Right cardiac atrium (tissue), 5 donors: ENCODE measurements at regions not wholly inside any gene's neighbourhood (a gene's known extent, or its start where the extent isn't known, plus 50 kb on each side); places are given as distances from the start of the nearest gene placed in this dataset.
"Not testable (repeated sequence)": the region's sequence is repeated elsewhere in the genome, so short reads cannot be mapped to it uniquely, and the experiment has no call there.

Experiments
- ATAC-seq, 2 donors: fragments of 200-7000 bp; cut with Tn5 transposase; one replicate each; pipeline versions ENCODE4 v1.8.0 to v1.9.1; 2020; ENCODE audit warnings: moderate library complexity in 2 of 2, mild to moderate bottlenecking in 1 of 2
- DNase-seq, 3 donors: peaks; one replicate each; pipeline ENCODE4 v3.0.0-alpha.2; 2020
- H3K27ac ChIP-seq: one replicate; pipeline ENCODE4 v1.5.1; 2013; ENCODE audit warnings: mild to moderate bottlenecking, low read length, control low read depth, moderate library complexity
- H3K27me3 ChIP-seq: one replicate; pipeline ENCODE4 v1.6.1; 2013; ENCODE audit not compliant: control insufficient read depth, insufficient read depth
- H3K4me1 ChIP-seq: one replicate; pipeline ENCODE4 v1.6.1; 2013; ENCODE audit warnings: low read length; ENCODE audit not compliant: control insufficient read depth, insufficient read depth
- H3K4me3 ChIP-seq: one replicate; pipeline ENCODE4 v1.5.1; 2013; ENCODE audit warnings: low read length, control low read depth
- H3K9me3 ChIP-seq: one replicate; pipeline ENCODE4 v1.6.1; 2013; ENCODE audit warnings: low read length; ENCODE audit not compliant: control insufficient read depth
- WGBS: extraction: QIAGEN DNeasy Blood & Tissue Kit; methylation state at CpG from one replicate; pipeline ENCODE4 v1.1.7; 2013; 5-methylcytosine and 5-hydroxymethylcytosine counted together
- intact Hi-C, 4 donors: fragments of 100-400 bp; cut with DNase I; formaldehyde crosslinking; loops; one replicate each; pipeline versions ENCODE4 v1.11.0 to v1.14.0; 2022 to 2023
- donor health status: healthy with polysubstance abuse.
- donor health status: DM: no; HTN: yes; CAD: no.
- donor health status: DM: no; HTN: no; CAD: no.
- donor health status: DM: no; HTN: yes; CAD: no; lungs with severe emphysema.
- donor health status: DM: yes; HTN: yes; CAD: no.

DNA sequence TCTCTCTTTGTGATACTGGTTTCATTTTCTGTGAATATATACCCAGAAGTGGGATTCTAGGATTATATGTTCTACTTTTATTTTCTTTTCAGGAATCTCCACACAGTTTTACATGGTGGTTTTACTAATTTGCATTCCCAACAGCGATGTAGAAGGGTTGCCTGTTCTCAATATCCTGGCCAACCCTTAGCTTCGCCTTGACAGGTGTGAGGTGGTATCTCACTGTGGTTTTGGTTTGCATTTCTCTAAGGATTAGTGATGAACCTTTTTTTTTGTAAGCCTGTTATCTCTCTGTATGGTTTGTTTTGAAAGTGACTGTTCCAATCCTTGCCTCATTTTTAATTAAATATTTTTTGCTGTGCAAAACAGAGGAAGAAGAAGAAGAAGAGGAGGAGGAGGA, 937.7 kb downstream of the CDH8 start:
- ATAC-seq, result no peak
- 65% methylated on average over 2 of the region's 2 CpGs for WGBS
- no peak overlapping the region for H3K4me3 ChIP-seq
- intact Hi-C loops, result no loop called here
- H3K4me1 ChIP-seq, result no peaks in the 10 kb centered on the region
- H3K27ac ChIP-seq, result no peak overlapping the region
- H3K27me3 ChIP-seq, result no peaks in the 10 kb centered on the region
- no peak for DNase-seq
- H3K9me3 ChIP-seq, result no peaks in the 10 kb centered on the region

DNA sequence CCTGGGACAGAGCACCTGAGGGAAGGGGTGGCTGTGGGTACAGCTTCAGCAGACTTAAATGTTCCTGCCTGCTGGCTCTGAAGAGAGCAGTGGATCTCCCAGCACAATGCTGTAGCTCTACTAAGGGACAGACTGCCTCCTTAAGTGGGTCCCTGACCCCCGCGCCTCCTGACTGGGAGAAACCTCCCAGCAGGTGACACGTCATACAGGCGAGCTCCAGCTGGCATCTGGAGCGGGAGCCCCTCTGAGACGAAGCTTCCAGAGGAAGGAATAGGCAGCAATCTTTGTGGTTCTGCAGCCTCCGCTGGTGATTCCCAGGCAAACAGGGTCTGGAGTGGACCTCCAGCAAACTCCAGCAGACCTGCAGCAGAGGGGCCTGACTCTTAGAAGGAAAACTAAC, 944.9 kb downstream of the CDH8 start:
- DNase-seq, result peak in 1 of 3 donors; percentile 21
- H3K27me3 ChIP-seq, H3K4me1 ChIP-seq, H3K27ac ChIP-seq, H3K9me3 ChIP-seq, H3K4me3 ChIP-seq, intact Hi-C loops, ATAC-seq: not testable (repeated sequence)
- 83% methylated on average over 7 of the region's 7 CpGs for WGBS

DNA sequence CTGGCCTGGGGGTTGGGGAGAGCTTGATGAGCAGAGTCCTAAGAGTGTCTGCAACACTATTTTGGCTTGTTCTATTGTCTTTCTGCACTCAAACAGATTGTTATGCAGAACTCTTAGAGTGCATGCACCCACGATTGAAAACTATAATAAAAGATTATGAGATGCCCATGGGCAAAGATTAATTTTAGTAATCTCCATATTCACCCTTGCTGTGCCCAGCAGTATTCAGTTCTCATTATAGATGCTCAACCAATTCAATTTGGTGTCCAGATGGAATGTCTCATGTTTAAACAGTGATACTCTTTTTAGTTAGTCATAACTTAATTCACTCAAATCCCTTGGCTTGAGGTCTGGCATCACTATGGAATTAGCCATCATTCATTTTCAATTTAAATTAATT, 952.5 kb downstream of the CDH8 start:
- no peaks in the 10 kb centered on the region for H3K9me3 ChIP-seq
- H3K27ac ChIP-seq, result no peak overlapping the region
- no peaks in the 10 kb centered on the region for H3K27me3 ChIP-seq
- intact Hi-C loops, result no loop called here
- 48% methylated on average over 1 of the region's 1 CpG for WGBS
- H3K4me1 ChIP-seq, result no peaks in the 10 kb centered on the region
- ATAC-seq (no peak), DNase-seq (no peak)
- H3K4me3 ChIP-seq, result no peak overlapping the region

DNA sequence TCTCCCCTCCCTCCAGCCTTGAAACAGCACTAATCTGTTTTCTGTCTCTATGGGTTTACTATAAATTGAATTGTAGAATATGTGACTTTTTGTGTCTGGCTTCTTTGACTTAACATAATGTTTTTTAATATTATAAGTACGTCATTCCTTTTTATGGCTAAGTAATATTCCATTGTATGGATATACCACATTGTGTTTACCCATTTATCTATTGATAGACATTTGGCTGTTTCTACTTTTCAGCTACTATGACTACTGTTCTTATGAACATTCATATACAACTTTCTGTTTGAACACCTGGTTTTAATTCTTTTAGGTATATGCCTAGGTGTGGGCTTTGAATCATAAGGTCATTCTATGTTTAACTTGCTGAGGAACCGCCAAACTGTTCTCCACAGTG, 961.9 kb downstream of the CDH8 start:
- H3K4me3 ChIP-seq, result no peak overlapping the region
- H3K9me3 ChIP-seq, result no peaks in the 10 kb centered on the region
- H3K4me1 ChIP-seq, result no peaks in the 10 kb centered on the region
- intact Hi-C loops, result no loop called here
- no peak overlapping the region for H3K27ac ChIP-seq
- no peak for DNase-seq
- 72% methylated on average over 2 of the region's 2 CpGs for WGBS
- ATAC-seq, result no peak
- H3K27me3 ChIP-seq, result no peaks in the 10 kb centered on the region

DNA sequence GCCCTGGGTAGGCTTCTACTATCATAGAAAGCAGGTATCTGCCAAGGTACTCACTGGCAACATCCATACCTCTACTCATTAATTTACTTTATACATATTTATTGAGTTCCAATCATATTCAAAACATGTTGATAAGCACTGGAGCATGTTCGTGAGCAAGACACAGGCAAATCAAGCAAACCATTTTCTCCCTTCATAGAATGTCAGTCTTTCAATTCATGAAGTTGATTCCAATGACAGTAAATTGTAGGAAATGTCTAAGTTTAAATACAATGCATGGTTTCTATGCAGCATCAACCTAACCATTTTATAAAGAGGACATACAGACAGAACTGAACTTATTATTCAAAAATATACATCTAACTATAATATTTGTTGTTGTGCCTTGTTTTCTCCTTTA, 978.6 kb downstream of the CDH8 start:
- no peaks in the 10 kb centered on the region for H3K27me3 ChIP-seq
- WGBS, result 56% methylated on average over 1 of the region's 1 CpG
- ATAC-seq (no peak), DNase-seq (no peak)
- H3K4me1 ChIP-seq, result no peaks in the 10 kb centered on the region
- H3K27ac ChIP-seq, result no peak overlapping the region
- no peaks in the 10 kb centered on the region for H3K9me3 ChIP-seq
- no peak overlapping the region for H3K4me3 ChIP-seq
- intact Hi-C loops, result no loop called here

DNA sequence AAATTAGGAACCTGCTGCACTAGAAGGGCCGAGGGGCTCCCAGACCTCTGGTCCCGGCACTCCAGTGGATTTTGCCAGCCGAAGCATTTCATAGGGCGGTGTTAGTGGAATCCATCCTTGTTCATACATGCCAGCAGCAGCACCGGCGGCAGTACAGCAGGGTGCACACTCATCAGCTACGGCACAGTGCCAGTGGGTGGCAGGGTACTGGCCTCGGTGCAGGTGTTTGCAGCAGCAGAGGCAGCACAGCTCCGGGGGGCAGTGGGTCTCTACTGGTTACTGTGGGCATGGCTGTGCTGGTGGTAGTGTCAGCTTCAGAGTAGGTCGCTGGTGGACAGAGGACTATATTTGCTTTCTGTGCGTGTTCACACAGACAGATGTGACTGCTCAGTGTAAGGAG, 985.7 kb downstream of the CDH8 start:
- WGBS, result 79% methylated on average over 11 of the region's 11 CpGs
- H3K4me1 ChIP-seq, result no peaks in the 10 kb centered on the region
- no peak overlapping the region for H3K27ac ChIP-seq
- ATAC-seq, result no peak
- H3K4me3 ChIP-seq, result no peak overlapping the region
- no peaks in the 10 kb centered on the region for H3K27me3 ChIP-seq
- intact Hi-C loops, result no loop called here
- no peaks in the 10 kb centered on the region for H3K9me3 ChIP-seq
- peak in 1 of 3 donors; percentile 40 for DNase-seq

DNA sequence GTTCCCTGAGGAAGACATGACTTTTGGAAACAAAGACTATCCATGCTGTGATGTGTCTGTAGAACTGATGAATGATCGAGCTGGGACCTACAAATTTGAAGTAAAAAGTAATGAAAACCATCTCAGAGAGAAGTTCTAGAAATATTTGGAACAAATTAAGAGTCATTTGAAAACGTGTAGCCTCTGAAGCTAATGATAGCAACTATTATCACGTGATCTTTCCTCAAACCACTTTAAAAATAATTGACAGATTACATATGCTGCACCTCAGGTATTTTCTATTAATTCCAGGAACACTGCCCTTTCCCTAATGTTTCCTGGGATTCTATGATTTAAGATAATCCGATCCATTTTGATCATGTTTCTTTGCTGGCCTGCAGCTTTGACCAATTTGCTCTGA, 990.3 kb downstream of the CDH8 start:
- DNase-seq (no peak), ATAC-seq (no peak)
- no peaks in the 10 kb centered on the region for H3K4me1 ChIP-seq
- H3K9me3 ChIP-seq, result no peaks in the 10 kb centered on the region
- no peaks in the 10 kb centered on the region for H3K27me3 ChIP-seq
- 34% methylated on average over 4 of the region's 4 CpGs for WGBS
- intact Hi-C loops, result no loop called here
- no peak overlapping the region for H3K4me3 ChIP-seq
- H3K27ac ChIP-seq, result no peak overlapping the region

DNA sequence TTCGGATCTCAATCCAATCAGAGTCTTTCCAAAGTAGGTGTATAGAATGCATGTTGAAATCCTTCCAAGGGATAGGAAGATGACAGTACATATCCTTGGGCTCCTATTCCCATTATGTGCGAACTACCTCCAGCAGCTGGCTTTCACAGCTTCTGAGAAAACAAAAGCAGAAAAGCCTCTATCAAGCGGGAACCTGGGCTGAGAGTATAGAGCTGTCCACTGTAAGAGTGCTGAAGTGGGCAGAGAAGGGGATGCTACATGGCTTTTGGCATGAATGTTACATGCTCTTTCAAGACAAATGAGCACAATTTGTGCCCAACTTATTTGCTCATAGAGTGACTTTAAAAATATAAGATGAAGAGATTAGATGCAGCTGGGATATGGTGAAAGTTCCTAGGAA, 993.5 kb downstream of the CDH8 start:
- H3K27me3 ChIP-seq, result no peaks in the 10 kb centered on the region
- H3K27ac ChIP-seq, result no peak overlapping the region
- no peaks in the 10 kb centered on the region for H3K4me1 ChIP-seq
- DNase-seq (no peak), ATAC-seq (no peak)
- 42% methylated on average over 3 of the region's 3 CpGs for WGBS
- no peaks in the 10 kb centered on the region for H3K9me3 ChIP-seq
- no peak overlapping the region for H3K4me3 ChIP-seq
- intact Hi-C loops, result no loop called here

DNA sequence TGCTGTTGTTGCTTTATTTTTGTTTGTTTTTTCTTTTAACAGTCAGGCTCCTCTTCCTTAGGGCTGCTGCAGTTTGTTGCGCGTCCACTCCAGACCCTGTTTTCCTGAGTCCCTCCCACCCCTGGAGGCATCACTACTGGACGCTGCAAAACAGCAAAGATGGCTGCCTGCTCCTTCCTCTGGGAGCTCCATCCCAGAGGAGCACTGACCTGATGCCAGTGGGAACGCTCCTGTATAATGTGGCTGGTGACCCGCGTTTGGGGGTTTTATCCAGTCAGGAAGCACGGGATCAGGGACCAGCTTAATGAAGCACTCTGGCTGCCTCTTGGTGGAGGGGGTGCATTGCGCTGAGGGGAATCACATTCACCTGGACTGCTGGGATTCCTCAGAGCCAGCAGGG, 1005.6 kb downstream of the CDH8 start:
- ATAC-seq (no peak), DNase-seq (no peak)
- Histone ChIP-seq H3K27me3 (no peaks in the 10 kb centered on the region), H3K4me3 (no peak overlapping the region), H3K9me3 (no peaks in the 10 kb centered on the region), H3K4me1 (no peaks in the 10 kb centered on the region), H3K27ac (no peak overlapping the region)
- 94% methylated on average over 8 of the region's 8 CpGs for WGBS
- intact Hi-C loops, result no loop called here

DNA sequence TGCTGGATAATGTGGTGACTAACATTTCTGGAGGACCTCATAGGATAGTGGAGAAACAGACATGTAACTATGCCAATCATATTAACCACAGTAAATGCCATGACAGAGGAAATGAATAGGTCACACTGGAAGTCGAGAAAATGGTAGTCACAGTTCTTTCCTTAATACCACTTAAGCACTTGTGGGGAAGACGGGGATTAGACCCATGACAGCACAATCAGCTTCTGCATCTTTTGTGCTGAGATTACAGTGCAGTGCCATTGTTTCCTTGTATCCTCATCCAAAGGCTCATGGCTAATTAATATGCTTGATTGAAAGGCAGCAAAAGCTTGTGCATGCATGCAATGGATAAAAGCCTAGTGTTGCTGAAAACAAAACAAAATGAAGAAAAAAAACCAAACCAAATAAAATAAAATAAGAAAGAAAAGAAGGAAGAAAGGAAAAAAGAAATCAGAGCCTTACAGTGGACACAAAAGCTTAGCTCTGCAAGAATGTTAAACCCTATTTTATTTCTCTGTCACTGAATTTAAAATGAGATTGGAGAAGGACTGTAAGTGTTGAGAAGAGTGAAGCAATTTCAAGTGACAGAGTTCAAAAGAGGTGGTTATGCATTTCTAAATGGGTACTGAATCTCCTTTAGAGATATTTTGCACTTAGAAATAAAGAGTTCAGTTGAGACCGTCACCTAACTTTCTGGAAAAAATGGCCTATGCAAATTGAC, 1011.9 kb downstream of the CDH8 start:
- H3K27ac ChIP-seq, result no peak overlapping the region
- intact Hi-C loops, result no loop called here
- no peak for DNase-seq
- no peaks in the 10 kb centered on the region for H3K27me3 ChIP-seq
- no peak overlapping the region for H3K4me3 ChIP-seq
- no peak for ATAC-seq
- H3K4me1 ChIP-seq, result no peaks in the 10 kb centered on the region
- no peaks in the 10 kb centered on the region for H3K9me3 ChIP-seq
- 64% methylated on average over 3 of the region's 3 CpGs for WGBS

DNA sequence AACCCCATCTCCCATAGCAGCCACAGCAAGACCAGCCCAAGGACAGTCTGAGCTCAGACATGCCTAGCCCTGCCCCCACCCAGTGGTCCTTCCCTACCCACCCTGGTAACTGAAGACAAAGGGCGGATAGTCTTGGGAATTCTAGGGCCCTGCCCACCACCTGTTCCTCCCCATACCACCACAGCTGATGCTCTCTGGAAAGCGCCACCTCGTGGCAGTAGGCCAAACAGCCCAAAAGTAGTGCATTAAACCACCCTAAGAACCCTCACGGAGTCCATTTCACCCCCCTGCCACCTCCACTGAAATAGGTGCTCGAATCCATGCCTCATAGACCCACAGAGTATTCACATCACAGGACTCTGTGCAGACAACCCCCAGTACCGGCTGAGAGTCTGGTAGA, 1021.4 kb downstream of the CDH8 start:
- Histone ChIP-seq H3K4me3 (no peak overlapping the region), H3K27me3 (no peaks in the 10 kb centered on the region), H3K9me3 (no peaks in the 10 kb centered on the region), H3K4me1 (no peaks in the 10 kb centered on the region), H3K27ac (no peak overlapping the region)
- WGBS, result 63% methylated on average over 6 of the region's 6 CpGs
- intact Hi-C loops, result no loop called here
- ATAC-seq (no peak), DNase-seq (no peak)

DNA sequence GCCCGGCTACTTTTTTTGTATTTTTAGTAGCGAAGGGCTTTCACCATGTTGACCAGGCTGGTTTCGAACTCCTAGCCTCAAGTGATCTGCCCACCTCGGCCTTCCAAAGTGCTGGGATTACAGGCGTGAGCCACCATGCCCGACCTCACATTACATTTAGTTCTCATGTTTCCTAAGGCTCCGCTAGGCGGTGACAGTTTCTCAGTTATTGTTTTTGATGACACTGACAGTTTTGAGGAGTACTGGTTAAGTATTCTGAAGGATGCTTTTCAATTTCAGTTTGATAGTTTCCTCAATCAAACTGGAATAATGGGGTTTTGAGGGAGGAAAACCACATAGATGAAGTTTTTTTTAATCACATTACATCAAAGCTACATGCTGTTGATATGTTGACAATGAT, 1028.5 kb downstream of the CDH8 start:
- ATAC-seq, result no peak
- WGBS, result 80% methylated on average over 8 of the region's 8 CpGs
- no peak overlapping the region for H3K4me3 ChIP-seq
- H3K27ac ChIP-seq, result no peak overlapping the region
- no peaks in the 10 kb centered on the region for H3K27me3 ChIP-seq
- H3K4me1 ChIP-seq, result no peaks in the 10 kb centered on the region
- no peaks in the 10 kb centered on the region for H3K9me3 ChIP-seq
- DNase-seq, result no peak
- intact Hi-C loops, result no loop called here
